SW480 (cell line): ENCODE measurements at regions not wholly inside any gene's neighbourhood (a gene's known extent, or its start where the extent isn't known, plus 50 kb on each side); places are given as distances from the start of the nearest gene placed in this dataset.
"Not testable (repeated sequence)": the region's sequence is repeated elsewhere in the genome, so short reads cannot be mapped to it uniquely, and the experiment has no call there.

Experiments
- DNase-seq: peaks from one replicate; pipeline ENCODE4 v3.0.0-alpha.2; 2016; ENCODE audit warnings: low spot score

- DNase-seq, result not testable (repeated sequence)
These were observed 133.2 kb downstream of the ATXN3L start for GRCh38 chrX:13186643-13187042.

GRCh38 chrX:13180807-13181206 is 136.4 kb upstream of the FAM9C start:
- DNase-seq, result no peak

DNA sequence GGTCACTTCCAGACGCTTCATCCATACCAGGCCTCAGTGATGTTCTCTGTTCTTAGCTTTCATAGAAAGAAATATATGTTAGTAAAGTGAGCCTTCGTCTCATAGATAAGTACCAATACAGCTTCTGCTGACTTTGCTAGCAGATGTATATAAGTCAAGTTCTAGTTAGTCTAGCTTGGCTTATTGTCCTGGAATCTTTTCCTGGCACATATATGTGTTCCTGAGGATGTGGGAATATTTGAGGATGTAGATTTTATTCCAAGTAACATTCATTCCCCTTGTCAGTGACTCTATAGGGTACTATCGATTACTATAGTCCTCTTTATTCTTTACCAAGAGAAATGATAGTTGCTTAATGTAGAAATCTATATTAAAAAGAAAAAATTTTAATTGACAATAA is 135.2 kb upstream of the FAM9C start:
- DNase-seq, result no peak

DNA sequence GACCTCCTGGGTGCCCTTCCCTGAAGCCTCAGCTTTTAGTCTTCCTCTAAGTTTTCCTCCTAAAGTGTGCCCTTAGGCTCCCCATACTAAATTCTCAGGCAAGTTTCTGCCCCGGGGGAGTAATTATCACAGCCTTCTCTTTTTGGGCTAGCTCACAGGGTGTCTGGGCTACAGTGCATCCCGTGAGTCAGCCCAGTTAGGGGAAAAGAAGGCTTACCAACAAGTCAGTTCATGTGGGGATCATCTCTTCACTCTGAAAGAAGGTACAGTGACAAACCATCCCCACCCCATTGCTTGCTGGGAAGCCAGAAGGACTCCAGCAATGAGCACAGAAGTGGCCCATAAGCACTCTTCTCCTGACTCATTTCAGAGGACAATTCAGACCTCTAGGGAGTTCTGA is 134.7 kb upstream of the FAM9C start:
- no peak for DNase-seq

DNA sequence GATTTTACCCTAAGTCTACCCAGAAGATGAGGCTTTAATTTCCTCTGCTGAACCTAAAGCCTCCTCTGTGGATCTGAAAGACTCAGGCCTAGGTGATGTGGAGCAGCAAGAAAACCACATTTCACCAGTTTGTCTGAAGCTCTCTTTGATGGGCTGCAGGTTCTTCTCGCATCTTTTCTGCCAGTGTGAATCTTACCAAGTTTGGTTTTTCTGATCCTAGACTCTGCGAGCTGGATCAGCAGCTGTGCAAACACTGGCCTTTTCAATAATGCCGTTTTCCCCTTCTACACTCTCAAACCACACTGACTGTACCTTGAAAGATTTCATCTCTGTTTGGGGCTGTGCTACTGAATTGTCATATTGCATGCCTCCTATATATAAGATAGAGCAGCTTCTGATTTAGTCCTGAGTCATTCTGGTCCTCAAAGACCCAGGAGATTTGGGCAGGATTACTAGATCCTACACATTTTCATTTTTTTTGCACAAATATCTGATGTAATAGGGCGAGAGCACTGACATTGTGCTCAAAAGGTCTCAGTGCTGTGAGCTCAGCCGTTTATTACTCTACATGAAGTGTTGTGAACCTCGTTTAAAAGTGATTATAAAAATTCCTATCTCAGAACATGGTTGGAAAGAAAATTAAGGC is 133.6 kb upstream of the FAM9C start:
- DNase-seq, result no peak

GRCh38 chrX:13175056-13175455 is 130.6 kb upstream of the FAM9C start:
- no peak for DNase-seq

GRCh38 chrX:13170966-13171558 is 126.6 kb upstream of the FAM9C start:
- DNase-seq, result no peak

DNA sequence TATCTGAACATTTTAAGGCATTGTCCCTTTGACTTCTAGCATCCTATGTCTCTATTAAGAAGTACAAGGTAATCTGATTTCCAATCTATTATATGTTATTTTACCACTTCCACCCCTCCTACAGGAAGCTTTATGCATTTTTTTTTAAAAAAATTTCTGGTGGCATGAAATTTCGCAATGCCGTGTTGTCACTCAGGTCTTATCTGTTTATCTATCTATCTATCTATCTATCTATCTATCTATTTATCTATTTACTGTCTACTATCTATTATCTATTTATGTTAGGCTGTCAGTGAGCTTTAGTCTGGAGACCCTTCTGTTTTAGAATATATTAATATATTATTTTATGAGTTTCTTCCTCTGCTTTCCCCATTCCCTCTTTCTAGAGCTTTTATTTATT is 125.3 kb upstream of the FAM9C start:
- DNase-seq, result no peak

DNA sequence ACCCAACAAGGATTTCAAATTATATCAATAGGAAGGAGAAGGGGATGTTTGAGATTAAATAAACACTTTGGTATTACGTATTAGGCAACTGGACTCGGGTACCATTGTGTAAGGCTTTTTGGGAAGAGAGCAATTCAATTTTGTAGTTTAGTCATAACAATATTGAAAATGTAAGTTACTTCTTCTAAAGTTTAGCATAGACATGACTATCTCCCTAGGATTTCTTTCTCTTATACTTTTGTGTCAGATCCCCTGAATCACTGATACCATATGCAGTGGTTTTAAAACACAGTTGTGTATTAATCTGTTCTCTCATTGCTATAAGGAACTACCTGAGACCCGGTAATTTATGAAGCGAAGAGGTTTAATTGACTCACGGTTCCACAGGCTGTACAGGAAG is 123.8 kb upstream of the FAM9C start:
- DNase-seq, result no peak

DNA sequence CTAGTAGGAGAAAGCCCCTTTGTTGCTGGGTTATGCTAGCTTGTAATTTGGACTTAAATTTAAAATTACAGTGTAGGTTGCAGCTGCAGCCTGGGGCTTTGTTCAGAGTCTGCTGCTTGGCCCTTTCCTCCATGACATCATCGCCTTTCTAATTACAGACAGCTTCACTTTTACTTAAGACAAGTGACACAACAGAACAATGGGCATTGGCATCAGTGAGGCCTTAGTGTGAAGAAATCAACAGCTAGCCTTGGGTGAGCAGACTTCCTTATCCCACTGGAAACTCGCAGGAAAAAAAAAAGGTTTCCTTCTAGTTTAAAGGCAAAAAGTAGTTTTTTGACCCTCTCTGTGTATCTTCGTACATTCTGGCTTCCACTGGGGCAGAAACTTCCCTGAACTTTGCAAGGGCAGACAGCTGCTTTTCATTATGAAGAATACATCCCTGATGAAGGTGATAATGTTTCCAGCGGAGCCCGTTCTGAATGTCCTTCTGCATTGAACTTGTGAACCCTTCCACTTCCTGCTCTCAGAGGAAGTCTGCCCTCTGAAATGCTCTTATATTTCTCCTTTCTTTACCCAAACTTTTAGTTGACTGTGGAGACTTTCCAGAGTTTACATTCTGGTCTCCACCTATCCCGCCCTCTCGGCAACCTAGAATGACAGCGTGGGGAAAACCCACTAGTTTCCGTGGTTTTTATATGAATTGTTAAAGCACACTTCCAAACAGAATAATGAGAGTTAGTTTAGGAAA is 123.2 kb upstream of the FAM9C start:
- DNase-seq, result no peak

GRCh38 chrX:13165266-13166189 is 121.1 kb upstream of the FAM9C start:
- no peak for DNase-seq

DNA sequence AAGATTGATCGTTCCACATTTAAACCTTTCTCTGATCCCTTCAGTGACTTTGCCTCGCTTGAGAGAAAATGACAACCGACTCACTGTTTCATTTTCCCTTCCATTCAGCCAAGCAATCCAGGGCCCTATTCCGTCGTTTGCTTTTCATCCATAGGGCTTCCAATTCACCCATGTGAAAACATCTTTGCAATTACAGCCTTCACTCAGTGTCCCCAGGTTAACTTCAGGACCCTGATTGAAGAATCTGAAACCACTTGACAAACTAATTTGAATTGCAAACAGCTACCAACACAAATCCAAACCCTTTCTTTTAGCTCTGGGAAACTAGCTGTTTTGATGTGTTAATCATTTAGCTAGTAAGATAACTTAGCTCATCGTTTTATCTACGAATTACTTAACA is 120.2 kb upstream of the FAM9C start:
- DNase-seq, result no peak

DNA sequence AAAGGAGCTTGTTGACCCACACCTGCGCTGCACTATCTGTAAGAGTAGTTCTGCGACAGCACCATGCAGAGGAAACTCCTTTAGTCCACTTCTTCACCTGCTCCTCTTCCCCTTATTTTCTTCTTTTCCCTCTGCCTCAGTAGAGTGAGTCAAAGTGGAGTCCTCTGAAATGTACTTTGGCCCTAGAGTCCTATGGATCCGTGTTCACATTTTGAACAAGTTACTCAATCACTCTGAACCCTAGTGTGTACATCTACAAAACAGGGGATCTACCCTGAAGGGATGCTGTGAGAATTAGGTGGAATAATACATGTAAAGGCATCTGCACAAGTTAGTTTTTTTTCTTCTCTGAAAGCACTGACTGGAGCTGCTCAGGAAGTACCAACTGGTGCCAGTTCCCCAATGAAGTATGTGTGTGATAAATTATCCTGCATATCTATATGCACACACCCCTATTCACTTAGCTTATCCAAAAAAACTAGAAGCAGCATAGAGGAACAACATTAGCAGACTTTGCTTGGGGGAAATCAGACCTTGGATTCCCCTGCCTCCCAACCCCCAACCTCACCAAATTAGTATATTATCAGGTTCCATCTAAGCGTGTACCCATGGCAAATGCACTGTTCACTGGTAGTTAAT is 118.5 kb upstream of the FAM9C start:
- no peak for DNase-seq

GRCh38 chrX:13159886-13160285 is 115.5 kb upstream of the FAM9C start:
- no peak for DNase-seq

- no peak for DNase-seq
These were observed 114.5 kb upstream of the FAM9C start for GRCh38 chrX:13158911-13159310.

GRCh38 chrX:13155550-13155949 is 111.1 kb upstream of the FAM9C start:
- DNase-seq, result not testable (repeated sequence)

DNA sequence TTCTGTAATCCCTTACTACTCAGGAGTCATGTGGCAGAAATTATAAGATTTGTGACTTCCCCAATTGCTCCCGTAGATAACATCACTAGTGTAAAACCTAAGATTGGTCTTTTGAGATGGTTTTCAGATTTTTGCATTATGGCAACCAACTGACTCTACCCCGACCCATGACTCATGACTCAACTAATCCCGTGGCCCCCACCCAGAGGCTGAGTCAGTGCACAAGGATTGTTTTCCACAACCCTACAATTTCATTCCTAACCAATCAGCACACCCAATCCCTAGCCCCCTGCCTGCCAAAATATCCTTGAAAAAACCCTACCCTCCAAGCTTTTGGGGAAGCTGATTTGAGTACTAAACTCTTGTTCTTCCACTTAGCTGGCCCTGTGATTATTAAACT is 109.4 kb upstream of the FAM9C start:
- no peak for DNase-seq

DNA sequence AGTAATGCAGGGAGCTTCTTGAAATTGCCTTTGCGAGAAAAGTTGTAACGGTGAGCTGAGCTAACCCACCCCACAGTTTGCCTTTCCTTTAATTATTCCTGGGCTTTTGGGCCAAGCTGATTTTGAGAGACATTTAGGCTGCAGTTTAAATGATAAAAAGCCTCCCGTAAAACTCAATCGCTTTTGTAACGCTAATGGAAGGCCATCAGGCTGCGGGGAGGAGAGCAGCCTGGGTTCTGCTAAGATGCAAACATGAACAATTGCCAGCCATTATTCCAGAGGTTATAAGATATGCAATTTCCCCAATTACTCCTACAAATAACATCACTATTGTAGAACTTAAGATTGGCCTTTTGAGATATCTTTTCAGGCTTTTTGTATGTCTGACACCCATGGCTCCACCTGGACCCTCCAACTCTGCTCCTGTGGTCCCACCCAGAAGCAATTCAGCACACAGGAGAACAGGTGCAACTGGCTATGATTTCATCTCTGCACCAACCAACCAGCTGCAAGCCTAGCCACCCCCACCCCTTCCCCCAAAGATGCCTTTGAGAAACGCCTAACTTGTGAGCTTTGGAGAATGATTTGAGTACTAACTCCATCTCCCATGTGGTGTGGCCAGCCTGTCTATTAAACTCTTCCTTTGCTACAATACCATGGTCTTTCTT is 108.2 kb upstream of the FAM9C start:
- DNase-seq, result no peak

GRCh38 chrX:13151828-13152517 is 107.6 kb upstream of the FAM9C start:
- DNase-seq, result no peak

- DNase-seq, result no peak
These were observed 105.4 kb upstream of the FAM9C start for GRCh38 chrX:13149702-13150350.
